IMR-90 (cell line): ENCODE measurements at regions not wholly inside any gene's neighbourhood (a gene's known extent, or its start where the extent isn't known, plus 50 kb on each side); places are given as distances from the start of the nearest gene placed in this dataset.

ENCODE experiments used
- ATAC-seq: fragments of 200-7000 bp; cut with Tn5 transposase; 2 replicates; pipeline ENCODE4 v1.9.1; 2020; ENCODE audit warnings: low read depth, mild to moderate bottlenecking, moderate library complexity
- BruUV-seq: library from RNA; stranded (reverse); fragments of 400-500 nt; replicated peaks from 2 replicates; lab custom pipeline; 2021; lab: Mats Ljungman, UMichigan
- CTCF ChIA-PET: fragments of 300-600 bp; formaldehyde crosslinking; extraction: SDS; loops from one replicate; lab custom pipeline; 2021; ENCODE audit warnings: antibody characterized with exemption; lab: Yijun Ruan, JAX
- POLR2A ChIA-PET: fragments of 300-600 bp; sonication (Branson Sonifier 250); formaldehyde crosslinking; loops from one replicate; lab custom pipeline; 2022; ENCODE audit warnings: antibody characterized with exemption; ENCODE audit not compliant: unreplicated experiment; lab: Charles Lee
- DNase-seq: peaks from one replicate; pipeline ENCODE4 v3.0.0; 2013
- H2AFZ ChIP-seq: replicated peaks from 2 replicates; pipeline ENCODE3; 2013; ENCODE audit warnings: low read length, mild to moderate bottlenecking; ENCODE audit not compliant: poor library complexity
- H2AK5ac ChIP-seq: 2 replicates; pipeline ENCODE4 v1.6.1; 2013; ENCODE audit warnings: low read depth, low read length, inconsistent platforms
- H2AK9ac ChIP-seq: replicated peaks from 2 replicates; pipeline ENCODE3; 2013; ENCODE audit warnings: mild to moderate bottlenecking, low read depth, low read length, moderate library complexity; ENCODE audit not compliant: poor library complexity
- H2BK120ac ChIP-seq: 2 replicates; pipeline ENCODE4 v1.6.1; 2013; ENCODE audit warnings: low read depth, low read length, inconsistent platforms
- H2BK15ac ChIP-seq: 3 replicates; pipeline ENCODE4 v1.6.1; 2013; ENCODE audit warnings: low read depth, low read length, inconsistent platforms
- H2BK20ac ChIP-seq: 2 replicates; pipeline ENCODE4 v1.6.1; 2013; ENCODE audit warnings: low read depth, mild to moderate bottlenecking, inconsistent platforms, low read length, moderate library complexity
- H2BK5ac ChIP-seq: 2 replicates; pipeline ENCODE4 v1.6.1; 2013; ENCODE audit warnings: mild to moderate bottlenecking, low read depth, low read length, inconsistent platforms; ENCODE audit not compliant: poor library complexity, severe bottlenecking
- H3K14ac ChIP-seq: replicated peaks from 2 replicates; pipeline ENCODE4 v1.6.1; 2013; ENCODE audit warnings: low read depth, low read length, inconsistent platforms
- H3K18ac ChIP-seq: 2 replicates; pipeline ENCODE4 v1.6.1; 2013; ENCODE audit warnings: low read depth, low read length, control low read depth
- H3K23ac ChIP-seq: 2 replicates; pipeline ENCODE4 v1.6.1; 2013; ENCODE audit warnings: low read depth, low read length, inconsistent platforms
- H3K27ac ChIP-seq: 2 replicates; pipeline ENCODE4 v1.5.1; 2013; ENCODE audit warnings: mild to moderate bottlenecking, control low read depth, low read length; ENCODE audit not compliant: insufficient read depth
- H3K27me3 ChIP-seq: 2 replicates; pipeline ENCODE4 v1.6.1; 2013; ENCODE audit warnings: low read length; ENCODE audit not compliant: control insufficient read depth, insufficient read depth
- H3K36me3 ChIP-seq: 2 replicates; pipeline ENCODE4 v1.6.1; 2013; ENCODE audit warnings: low read length, mixed read lengths; ENCODE audit not compliant: control insufficient read depth, insufficient read depth
- H3K4ac ChIP-seq: 2 replicates; pipeline ENCODE4 v1.6.1; 2013; ENCODE audit warnings: low read depth, low read length, inconsistent platforms
- H3K4me1 ChIP-seq: 2 replicates; pipeline ENCODE4 v1.6.1; 2013; ENCODE audit warnings: low read length, mixed read lengths; ENCODE audit not compliant: control insufficient read depth, insufficient read depth
- H3K4me2 ChIP-seq: 2 replicates; pipeline ENCODE4 v1.6.1; 2013; ENCODE audit warnings: low read depth, mild to moderate bottlenecking, control low read depth, low read length, moderate library complexity
- H3K4me3 ChIP-seq: 2 replicates; pipeline ENCODE4 v1.5.1; 2013; ENCODE audit warnings: low read depth, mild to moderate bottlenecking, control low read depth, low read length, moderate library complexity; ENCODE audit not compliant: insufficient read depth
- H3K56ac ChIP-seq: 2 replicates; pipeline ENCODE4 v1.6.1; 2013; ENCODE audit warnings: low read length, inconsistent platforms; ENCODE audit not compliant: insufficient read depth; ENCODE audit errors: extremely low read depth
- H3K79me1 ChIP-seq, 2 experiments: 2 replicates each; pipeline ENCODE4 v1.6.1; 2013; ENCODE audit warnings: low read length in 2 of 2, inconsistent platforms in 1 of 2, low read depth in 1 of 2
- H3K9ac ChIP-seq: 2 replicates; pipeline ENCODE4 v1.6.1; 2013; ENCODE audit warnings: low read depth, low read length, control low read depth
- H3K9me1 ChIP-seq: 2 replicates; pipeline ENCODE4 v1.6.1; 2013; ENCODE audit warnings: low read length, inconsistent platforms; ENCODE audit not compliant: insufficient read depth
- H3K9me3 ChIP-seq: 2 replicates; pipeline ENCODE4 v1.6.1; 2013; ENCODE audit warnings: low read length; ENCODE audit not compliant: control insufficient read depth, insufficient read depth
- H4K20me1 ChIP-seq: 2 replicates; pipeline ENCODE4 v1.6.1; 2013; ENCODE audit warnings: low read length, inconsistent platforms; ENCODE audit not compliant: insufficient read depth
- H4K5ac ChIP-seq: 2 replicates; pipeline ENCODE4 v1.6.1; 2013; ENCODE audit warnings: mild to moderate bottlenecking, low read depth, low read length, control low read depth
- H4K8ac ChIP-seq, 2 experiments: 2 replicates each; pipeline ENCODE4 v1.6.1; 2013; ENCODE audit warnings: low read depth in 2 of 2, low read length in 2 of 2, control low read depth in 1 of 2, inconsistent platforms in 1 of 2
- H4K91ac ChIP-seq: 2 replicates; pipeline ENCODE4 v1.6.1; 2013; ENCODE audit warnings: low read depth, low read length, inconsistent platforms; ENCODE audit not compliant: insufficient read depth
- BHLHE40 ChIP-seq: fragments of 150-350 bp; IDR thresholded peaks from 2 replicates; pipeline ENCODE4 v1.6.1; 2016; ENCODE audit warnings: mild to moderate bottlenecking, low read depth, low read length
- CEBPB ChIP-seq: IDR thresholded peaks from 2 replicates; pipeline ENCODE4 v1.6.1; 2012; ENCODE audit warnings: low read depth, low read length, improper control_type of control experiment
- CHD1 ChIP-seq: IDR thresholded peaks from 2 replicates; pipeline ENCODE4 v1.6.1; 2012; ENCODE audit warnings: low read depth, low read length, improper control_type of control experiment
- CTCF ChIP-seq: conservative IDR thresholded peaks from 2 replicates; pipeline ENCODE4 v1.5.1; 2012; ENCODE audit warnings: mild to moderate bottlenecking, low read depth, low read length, improper control_type of control experiment
- ELK1 ChIP-seq: fragments of 150-350 bp; IDR thresholded peaks from 2 replicates; pipeline ENCODE4 v1.6.1; 2016; ENCODE audit warnings: low read depth, mild to moderate bottlenecking, low read length, moderate library complexity, borderline replicate concordance
- FOS ChIP-seq: fragments of 150-350 bp; IDR thresholded peaks from 2 replicates; pipeline ENCODE4 v1.6.1; 2016; ENCODE audit warnings: low read depth, low read length
- MAFK ChIP-seq: IDR thresholded peaks from 2 replicates; pipeline ENCODE4 v1.6.1; 2012; ENCODE audit warnings: low read depth, low read length, improper control_type of control experiment
- MAZ ChIP-seq: IDR thresholded peaks from 2 replicates; pipeline ENCODE4 v1.6.1; 2012; ENCODE audit warnings: low read depth, mild to moderate bottlenecking, low read length, improper control_type of control experiment, moderate library complexity, borderline replicate concordance
- MXI1 ChIP-seq: IDR thresholded peaks from 2 replicates; pipeline ENCODE4 v1.6.1; 2012; ENCODE audit warnings: low read depth, mild to moderate bottlenecking, low read length, moderate library complexity, borderline replicate concordance
- NFE2L2 ChIP-seq: fragments of 150-350 bp; IDR thresholded peaks from 2 replicates; pipeline ENCODE4 v1.6.1; 2016; ENCODE audit warnings: low read depth, mild to moderate bottlenecking, low read length
- POLR2A ChIP-seq: IDR thresholded peaks from 2 replicates; pipeline ENCODE4 v1.6.1; 2012; ENCODE audit warnings: mild to moderate bottlenecking, low read depth, low read length
- RAD21 ChIP-seq: IDR thresholded peaks from 2 replicates; pipeline ENCODE4 v1.6.1; 2012; ENCODE audit warnings: low read length, improper control_type of control experiment
- RCOR1 ChIP-seq: IDR thresholded peaks from 2 replicates; pipeline ENCODE4 v1.6.1; 2012; ENCODE audit warnings: mild to moderate bottlenecking, low read length, improper control_type of control experiment; ENCODE audit not compliant: insufficient replicate concordance
- RFX5 ChIP-seq: IDR thresholded peaks from 2 replicates; pipeline ENCODE4 v1.8.0; 2012; ENCODE audit warnings: low read depth, mild to moderate bottlenecking, low read length, moderate library complexity
- SMC3 ChIP-seq: fragments of 150-350 bp; IDR thresholded peaks from 2 replicates; pipeline ENCODE4 v1.6.1; 2016; ENCODE audit warnings: low read depth, mild to moderate bottlenecking, antibody characterized with exemption, low read length, moderate library complexity
- USF2 ChIP-seq: fragments of 150-350 bp; IDR thresholded peaks from 2 replicates; pipeline ENCODE4 v1.6.1; 2017; ENCODE audit warnings: mild to moderate bottlenecking, antibody characterized with exemption, low read length, low read depth
- WGBS, 2 experiments: methylation state at CpG; one replicate each; pipeline versions ENCODE4 v1.1.5 to v1.1.7; 2013; ENCODE audit warnings: missing lambda C conversion rate in 2 of 2; ENCODE audit not compliant: insufficient read length in 1 of 2; ENCODE audit errors: extremely low coverage in 2 of 2; 5-methylcytosine and 5-hydroxymethylcytosine counted together
- dilution Hi-C: fragments of 300-500 bp; cut with HindIII; formaldehyde crosslinking; loops from one replicate; pipeline ENCODE4 v1.14.3; 2018; ENCODE audit warnings: low sequenced_read_pairs; ENCODE audit not compliant: unreplicated experiment
- in situ Hi-C: fragments of 300-500 bp; cut with MboI; formaldehyde crosslinking; loops from 3 replicates; pipeline ENCODE4 v1.14.3; 2019; ENCODE audit warnings: low sequenced_read_pairs, inconsistent platforms, mixed read lengths
- intact Hi-C: fragments of 100-400 bp; cut with micrococcal nuclease; formaldehyde crosslinking; loops from 2 replicates; pipeline ENCODE4 v1.10.0; 2022

- Histone ChIP-seq H3K56ac (no peak overlapping the region), H2BK120ac (no peak overlapping the region), H3K36me3 (no peaks in the 10 kb centered on the region), H3K14ac (no peak overlapping the region), H3K27ac (no peak overlapping the region), H3K9me3 (no peaks in the 10 kb centered on the region), H2AK9ac (no peak overlapping the region), H2AFZ (no peak overlapping the region), H2BK15ac (no peak overlapping the region), H4K20me1 (no peaks in the 10 kb centered on the region), H3K79me1 (no peaks in the 10 kb centered on the region), H3K4me3 (no peak overlapping the region), H2BK20ac (no peak overlapping the region), H4K5ac (no peak overlapping the region), H4K91ac (no peak overlapping the region), H3K27me3 (no peaks in the 10 kb centered on the region), H3K9me1 (no peaks in the 10 kb centered on the region), H3K18ac (no peak overlapping the region), H4K8ac (no peak overlapping the region), H3K23ac (no peak overlapping the region), H3K4me1 (no peaks in the 10 kb centered on the region), H2AK5ac (no peak overlapping the region), H3K4me2 (no peak overlapping the region), H2BK5ac (no peak overlapping the region), H3K4ac (no peak overlapping the region), H3K9ac (no peak overlapping the region)
- no CpG with 5 or more reads among the region's 4 CpGs for WGBS, 2 experiments
- in situ Hi-C loops, result no loop called here
- DNase-seq (no peak), ATAC-seq (no peak)
- dilution Hi-C loops, result no loop called here
- TF ChIP-seq RFX5 (no peak), CTCF (no peak), CHD1 (no peak), NFE2L2 (no peak), ELK1 (no peak), FOS (no peak), CEBPB (no peak), MAFK (no peak), RCOR1 (no peak), RAD21 (no peak), SMC3 (no peak), MXI1 (no peak), BHLHE40 (no peak), MAZ (no peak), USF2 (no peak), POLR2A (no peak)
- BruUV-seq, result no TSS peak
- ChIA-PET CTCF (interaction anchor here (0.7 kb wide), 1 partner anchor 10 kb away, joined by 4 read pairs; no protein-coding TSS in a partner anchor), POLR2A (no interaction called here)
- intact Hi-C loops, result no loop called here
These were observed 1494.7 kb downstream of the SUCLG1 start for GRCh38 chr2:82964341-82964740.
